ENCODE measurements at regions not wholly inside any gene's neighbourhood (a gene's known extent, or its start where the extent isn't known, plus 50 kb on each side); places are given as distances from the start of the nearest gene placed in this dataset.

GRCh38 chr16:54993106-54993895, 62.6 kb downstream of the IRX5 start:
- intact Hi-C loops (cut with DNase I) = no loop called here
- Histone ChIP-seq H3K27me3 (no peaks in the 10 kb centered on the region), H3K4me1 (no peaks in the 10 kb centered on the region), H3K4me3 (no peak overlapping the region), H3K27ac (no peak overlapping the region), H3K9me3 (no peaks in the 10 kb centered on the region), H3K36me3 (no peaks in the 10 kb centered on the region)
- no peak for DNase-seq (ENCODE audit: extremely low spot score in 2 of 2)
- no peak for TF ChIP-seq POLR2AphosphoS5 (IDR thresholded peaks at IDR 0.05; ENCODE audit: insufficient read depth in 1 of 2, low read depth in 1 of 2)
- no peak for TF ChIP-seq CTCF (IDR thresholded peaks at IDR 0.05)
- TF ChIP-seq POLR2A (IDR thresholded peaks at IDR 0.05) = no peak

- H3K27ac ChIP-seq = no peak overlapping the region
- DNase-seq (ENCODE audit: extremely low spot score in 2 of 2) = no peak
- H3K9me3 ChIP-seq = no peaks in the 10 kb centered on the region
- H3K36me3 ChIP-seq = no peaks in the 10 kb centered on the region
- TF ChIP-seq CTCF (IDR thresholded peaks at IDR 0.05) (no peak), POLR2A (IDR thresholded peaks at IDR 0.05) (no peak), POLR2AphosphoS5 (IDR thresholded peaks at IDR 0.05; ENCODE audit: insufficient read depth in 1 of 2, low read depth in 1 of 2) (no peak)
- intact Hi-C loops (cut with DNase I) = no loop called here
- H3K4me1 ChIP-seq = no peaks in the 10 kb centered on the region
- H3K4me3 ChIP-seq = no peak overlapping the region
- H3K27me3 ChIP-seq = no peaks in the 10 kb centered on the region
These were observed 65.5 kb downstream of the IRX5 start for GRCh38 chr16:54996186-54996585.

GRCh38 chr16:54998834-54999233, 68.2 kb downstream of the IRX5 start:
- intact Hi-C loops (cut with DNase I) = no loop called here
- no peaks in the 10 kb centered on the region for H3K4me1 ChIP-seq
- H3K9me3 ChIP-seq = no peaks in the 10 kb centered on the region
- no peaks in the 10 kb centered on the region for H3K36me3 ChIP-seq
- H3K27me3 ChIP-seq = no peaks in the 10 kb centered on the region
- H3K4me3 ChIP-seq = no peak overlapping the region
- no peak overlapping the region for H3K27ac ChIP-seq
- no peak for DNase-seq (ENCODE audit: extremely low spot score in 2 of 2)
- TF ChIP-seq POLR2A (IDR thresholded peaks at IDR 0.05) = no peak
- no peak for TF ChIP-seq CTCF (IDR thresholded peaks at IDR 0.05)
- TF ChIP-seq POLR2AphosphoS5 (IDR thresholded peaks at IDR 0.05; ENCODE audit: insufficient read depth in 1 of 2, low read depth in 1 of 2) = no peak

- Histone ChIP-seq H3K9me3 (no peaks in the 10 kb centered on the region), H3K4me1 (no peaks in the 10 kb centered on the region), H3K36me3 (no peaks in the 10 kb centered on the region), H3K27ac (no peak overlapping the region), H3K27me3 (no peaks in the 10 kb centered on the region), H3K4me3 (no peak overlapping the region)
- no peak for DNase-seq (ENCODE audit: extremely low spot score in 2 of 2)
- TF ChIP-seq CTCF (IDR thresholded peaks at IDR 0.05) (no peak), POLR2A (IDR thresholded peaks at IDR 0.05) (no peak), POLR2AphosphoS5 (IDR thresholded peaks at IDR 0.05; ENCODE audit: insufficient read depth in 1 of 2, low read depth in 1 of 2) (no peak)
- intact Hi-C loops (cut with DNase I) = no loop called here
These were observed 68.8 kb downstream of the IRX5 start for GRCh38 chr16:54999481-54999880.

GRCh38 chr16:55000595-55000994, 69.9 kb downstream of the IRX5 start:
- intact Hi-C loops (cut with DNase I) = no loop called here
- Histone ChIP-seq H3K27ac (no peak overlapping the region), H3K9me3 (no peaks in the 10 kb centered on the region), H3K4me3 (no peak overlapping the region), H3K27me3 (no peaks in the 10 kb centered on the region), H3K4me1 (no peaks in the 10 kb centered on the region), H3K36me3 (no peaks in the 10 kb centered on the region)
- TF ChIP-seq CTCF (IDR thresholded peaks at IDR 0.05) (no peak), POLR2A (IDR thresholded peaks at IDR 0.05) (no peak), POLR2AphosphoS5 (IDR thresholded peaks at IDR 0.05; ENCODE audit: insufficient read depth in 1 of 2, low read depth in 1 of 2) (no peak)
- no peak for DNase-seq (ENCODE audit: extremely low spot score in 2 of 2)

Measured in vagina (tissue), 2 donors.